ENCODE measurements at regions not wholly inside any gene's neighbourhood (a gene's known extent, or its start where the extent isn't known, plus 50 kb on each side); places are given as distances from the start of the nearest gene placed in this dataset.
"Not testable (repeated sequence)": the region's sequence is repeated elsewhere in the genome, so short reads cannot be mapped to it uniquely, and the experiment has no call there.

GRCh38 chr4:72690771-72691170 is 121.8 kb upstream of the ADAMTS3 start:
- no peak for TF ChIP-seq CTCF (IDR thresholded peaks at IDR 0.05)
- no peak overlapping the region for H3K4me3 ChIP-seq
- no peak for DNase-seq (ENCODE audit: low spot score)
- H3K27ac ChIP-seq: no peak overlapping the region

DNA sequence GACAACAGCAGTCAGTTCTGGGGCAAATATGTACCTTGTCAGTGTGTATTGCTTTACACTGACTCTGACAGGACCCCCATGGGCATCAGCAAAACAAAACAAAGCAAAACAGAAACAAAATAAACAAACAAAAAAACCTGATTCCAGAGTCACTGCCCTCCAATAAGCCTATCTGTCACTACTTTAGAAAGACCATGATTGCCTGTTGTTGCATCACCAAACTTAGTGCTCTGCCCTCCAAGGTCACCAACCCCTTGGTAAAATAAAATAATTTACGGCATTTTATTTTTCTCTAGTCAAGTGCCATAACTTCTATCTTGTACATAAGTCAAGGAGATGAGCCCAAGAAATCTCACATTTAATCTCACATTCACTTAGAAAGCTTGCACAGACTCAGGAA is 120.9 kb upstream of the ADAMTS3 start:
- DNase-seq (ENCODE audit: low spot score): no peak

GRCh38 chr4:72686390-72686789 is 117.4 kb upstream of the ADAMTS3 start:
- H3K27ac ChIP-seq; H3K4me3 ChIP-seq; DNase-seq (ENCODE audit: low spot score): not testable (repeated sequence)

More for the DNA sequence above, 120.9 kb upstream of the ADAMTS3 start:
- no peak for TF ChIP-seq CTCF (IDR thresholded peaks at IDR 0.05)
- H3K27ac ChIP-seq: no peak overlapping the region
- H3K4me3 ChIP-seq: no peak overlapping the region

GRCh38 chr4:72679666-72680065 is 110.6 kb upstream of the ADAMTS3 start:
- no peak for DNase-seq (ENCODE audit: low spot score)
- Histone ChIP-seq H3K4me3 (no peak overlapping the region), H3K27ac (no peak overlapping the region)
- TF ChIP-seq CTCF (IDR thresholded peaks at IDR 0.05): no peak

DNA sequence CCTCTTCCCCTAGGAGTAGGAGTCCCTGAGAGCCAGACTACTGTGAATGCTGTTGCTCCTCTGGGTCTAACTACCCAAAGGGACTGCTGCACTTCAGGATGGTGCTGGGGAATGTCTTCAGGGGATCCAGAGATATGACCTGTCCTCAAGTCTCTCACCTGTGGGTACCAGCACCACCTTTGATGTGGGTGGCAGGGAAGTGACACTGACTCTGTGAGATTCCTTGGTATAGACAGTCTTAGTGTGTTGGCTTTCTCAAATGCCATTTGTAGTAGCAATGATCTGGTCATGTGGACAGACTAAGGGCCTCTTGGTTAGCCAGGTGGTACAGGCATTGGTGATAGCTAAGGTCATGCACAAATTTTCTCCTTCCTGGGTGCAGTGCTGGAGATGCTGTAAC is 108.9 kb upstream of the ADAMTS3 start:
- Histone ChIP-seq H3K27ac (no peak overlapping the region), H3K4me3 (no peak overlapping the region)
- no peak for DNase-seq (ENCODE audit: low spot score)
- no peak for TF ChIP-seq CTCF (IDR thresholded peaks at IDR 0.05)

DNA sequence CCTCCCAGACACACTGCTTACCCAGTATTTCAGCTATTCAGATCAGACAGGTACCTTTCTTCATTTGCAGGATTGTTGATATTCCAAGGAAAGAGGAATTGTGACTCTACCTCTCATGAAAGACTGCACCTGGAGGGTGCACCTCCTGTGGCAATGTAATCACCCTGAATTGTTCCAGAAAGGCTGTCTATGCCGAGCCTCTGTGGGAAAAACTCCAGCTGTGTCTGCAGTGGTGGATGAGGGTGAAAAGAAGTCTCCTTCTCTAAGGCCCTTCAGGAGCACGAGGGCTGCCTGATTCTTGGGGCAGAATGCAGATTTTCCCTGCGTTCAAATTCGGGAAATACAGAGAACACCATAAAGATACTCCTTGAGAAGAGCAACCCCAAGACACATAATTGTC is 108.2 kb upstream of the ADAMTS3 start:
- no peak overlapping the region for H3K27ac ChIP-seq
- no peak overlapping the region for H3K4me3 ChIP-seq
- DNase-seq (ENCODE audit: low spot score): no peak
- TF ChIP-seq CTCF (IDR thresholded peaks at IDR 0.05): no peak

- H3K4me3 ChIP-seq: no peak overlapping the region
- no peak for DNase-seq (ENCODE audit: low spot score)
- no peak overlapping the region for H3K27ac ChIP-seq
- TF ChIP-seq CTCF (IDR thresholded peaks at IDR 0.05): no peak
Measured at GRCh38 chr4:72671980-72672379, 103.0 kb upstream of the ADAMTS3 start.

- H3K4me3 ChIP-seq: no peak overlapping the region
- TF ChIP-seq CTCF (IDR thresholded peaks at IDR 0.05): no peak
- DNase-seq (ENCODE audit: low spot score): no peak
- no peak overlapping the region for H3K27ac ChIP-seq
Measured at GRCh38 chr4:72670521-72670920, 101.5 kb upstream of the ADAMTS3 start.

All from coronary artery (tissue), 2 donors.